KMS-11 (cell line): ENCODE measurements at regions not wholly inside any gene's neighbourhood (a gene's known extent, or its start where the extent isn't known, plus 50 kb on each side); places are given as distances from the start of the nearest gene placed in this dataset.
"Not testable (repeated sequence)": the region's sequence is repeated elsewhere in the genome, so short reads cannot be mapped to it uniquely, and the experiment has no call there.

Source experiments
- H2AFZ ChIP-seq: fragments of 200-600 bp; sonication (generic); 2 replicates; pipeline ENCODE4 v1.6.1; 2016; ENCODE audit warnings: antibody characterized with exemption, mixed run types, low read depth
- H3K27ac ChIP-seq: fragments of 200-600 bp; sonication (generic); 2 replicates; pipeline ENCODE4 v1.6.1; 2016; ENCODE audit warnings: mild to moderate bottlenecking, mixed run types
- H3K27me3 ChIP-seq: fragments of 200-600 bp; sonication (generic); 2 replicates; pipeline ENCODE4 v1.6.1; 2017; ENCODE audit warnings: mild to moderate bottlenecking, low read depth, mixed run types, moderate library complexity; ENCODE audit not compliant: insufficient read depth
- H3K36me3 ChIP-seq: fragments of 200-600 bp; sonication (generic); 2 replicates; pipeline ENCODE4 v1.6.1; 2017; ENCODE audit warnings: mild to moderate bottlenecking, mixed run types; ENCODE audit not compliant: insufficient read depth
- H3K4me1 ChIP-seq: fragments of 200-600 bp; sonication (generic); 2 replicates; pipeline ENCODE4 v1.6.1; 2016; ENCODE audit warnings: mild to moderate bottlenecking, low read depth, mixed run types; ENCODE audit not compliant: poor library complexity, severe bottlenecking
- H3K4me2 ChIP-seq: fragments of 200-600 bp; sonication (generic); 2 replicates; pipeline ENCODE4 v1.7.0; 2016; ENCODE audit warnings: mild to moderate bottlenecking, mixed run types
- H3K4me3 ChIP-seq: fragments of 200-600 bp; sonication (generic); IDR thresholded peaks from 2 replicates; pipeline ENCODE4 v1.6.1; 2017; ENCODE audit warnings: low read depth, low read length, mixed read lengths; ENCODE audit not compliant: insufficient read depth
- H3K79me2 ChIP-seq: fragments of 200-600 bp; sonication (generic); 2 replicates; pipeline ENCODE4 v1.6.1; 2016; ENCODE audit warnings: low read depth, mixed run types; ENCODE audit not compliant: insufficient read depth
- H3K9ac ChIP-seq: fragments of 200-600 bp; sonication (generic); 2 replicates; pipeline ENCODE4 v1.6.1; 2016; ENCODE audit warnings: mild to moderate bottlenecking, mixed run types
- H4K20me1 ChIP-seq: fragments of 200-600 bp; sonication (generic); 2 replicates; pipeline ENCODE4 v1.6.1; 2016; ENCODE audit warnings: mild to moderate bottlenecking, mixed run types; ENCODE audit not compliant: insufficient read depth
- TF ChIP-seq, protein P1 (sequence below): fragments of 200-600 bp; sonication (generic); conservative IDR thresholded peaks from 2 replicates; pipeline ENCODE4 v1.6.1; 2017; ENCODE audit warnings: low read depth, mild to moderate bottlenecking, antibody characterized with exemption, low read length, moderate library complexity, mixed read lengths

DNA sequence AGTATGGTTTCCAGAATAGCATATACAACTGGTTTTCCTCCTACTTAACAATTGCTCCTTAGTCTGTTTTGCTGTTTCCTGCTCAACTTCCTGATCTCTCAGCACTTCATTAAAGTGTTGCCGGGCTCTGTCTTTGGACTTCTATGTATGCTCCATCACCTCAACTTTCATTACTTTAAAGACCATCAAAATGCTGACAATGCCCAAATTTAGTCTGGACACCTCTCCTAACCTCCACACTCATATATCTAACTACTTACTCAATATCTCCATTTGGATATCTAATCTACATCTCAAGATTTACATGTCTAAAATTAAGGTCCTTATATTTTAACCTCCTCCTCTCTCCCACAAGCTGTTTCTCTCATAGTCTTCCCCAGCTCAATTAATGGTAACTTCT lies 54.4 kb upstream of the LGR5 start:
- H3K4me3 ChIP-seq: no peak overlapping the region
- no peak overlapping the region for H3K4me2 ChIP-seq
- TF ChIP-seq, protein P1, sequence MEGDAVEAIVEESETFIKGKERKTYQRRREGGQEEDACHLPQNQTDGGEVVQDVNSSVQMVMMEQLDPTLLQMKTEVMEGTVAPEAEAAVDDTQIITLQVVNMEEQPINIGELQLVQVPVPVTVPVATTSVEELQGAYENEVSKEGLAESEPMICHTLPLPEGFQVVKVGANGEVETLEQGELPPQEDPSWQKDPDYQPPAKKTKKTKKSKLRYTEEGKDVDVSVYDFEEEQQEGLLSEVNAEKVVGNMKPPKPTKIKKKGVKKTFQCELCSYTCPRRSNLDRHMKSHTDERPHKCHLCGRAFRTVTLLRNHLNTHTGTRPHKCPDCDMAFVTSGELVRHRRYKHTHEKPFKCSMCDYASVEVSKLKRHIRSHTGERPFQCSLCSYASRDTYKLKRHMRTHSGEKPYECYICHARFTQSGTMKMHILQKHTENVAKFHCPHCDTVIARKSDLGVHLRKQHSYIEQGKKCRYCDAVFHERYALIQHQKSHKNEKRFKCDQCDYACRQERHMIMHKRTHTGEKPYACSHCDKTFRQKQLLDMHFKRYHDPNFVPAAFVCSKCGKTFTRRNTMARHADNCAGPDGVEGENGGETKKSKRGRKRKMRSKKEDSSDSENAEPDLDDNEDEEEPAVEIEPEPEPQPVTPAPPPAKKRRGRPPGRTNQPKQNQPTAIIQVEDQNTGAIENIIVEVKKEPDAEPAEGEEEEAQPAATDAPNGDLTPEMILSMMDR: no peak
- H3K79me2 ChIP-seq: no peaks in the 10 kb centered on the region
- H3K9ac ChIP-seq: no peak overlapping the region
- H3K36me3 ChIP-seq: no peaks in the 10 kb centered on the region
- H3K27ac ChIP-seq: no peak overlapping the region
- no peak overlapping the region for H2AFZ ChIP-seq
- H3K27me3 ChIP-seq: no peaks in the 10 kb centered on the region
- no peaks in the 10 kb centered on the region for H3K4me1 ChIP-seq
- no peaks in the 10 kb centered on the region for H4K20me1 ChIP-seq

DNA sequence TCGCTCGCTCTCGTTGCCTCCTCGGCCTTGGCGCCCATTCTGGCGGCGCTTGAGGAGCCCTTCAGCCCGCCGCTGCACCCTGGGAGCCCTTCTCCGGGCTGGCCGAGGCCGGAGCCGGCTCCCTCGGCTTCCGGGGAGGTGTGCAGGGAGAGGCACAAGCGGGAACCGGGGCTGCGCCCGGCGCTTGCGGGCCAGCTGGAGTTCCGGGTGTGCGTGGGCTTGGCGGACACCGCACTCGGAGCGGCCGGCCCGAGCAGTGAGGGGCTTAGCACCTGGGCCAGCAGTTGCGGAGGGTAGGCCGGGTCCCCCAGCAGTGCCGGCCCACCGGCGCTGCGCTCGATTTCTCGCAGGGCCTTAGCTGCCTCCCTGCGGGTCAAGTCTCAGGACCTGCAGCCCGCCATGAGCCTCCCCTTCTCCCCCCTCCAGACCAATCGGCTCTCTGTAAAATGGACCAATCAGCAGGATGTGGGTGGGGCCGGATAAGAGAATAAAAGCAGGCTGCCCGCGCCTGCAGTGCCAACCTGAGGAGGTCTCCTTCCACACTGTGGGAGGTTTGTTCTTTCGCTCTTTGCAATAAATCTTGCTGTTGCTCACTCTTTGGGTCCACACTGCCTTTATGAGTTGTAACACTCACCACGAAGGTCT lies 62.8 kb upstream of the LGR5 start:
- H4K20me1 ChIP-seq, H3K79me2 ChIP-seq, H2AFZ ChIP-seq, H3K4me1 ChIP-seq, H3K4me2 ChIP-seq, H3K36me3 ChIP-seq, H3K27me3 ChIP-seq, H3K9ac ChIP-seq, H3K27ac ChIP-seq, H3K4me3 ChIP-seq: not testable (repeated sequence)

DNA sequence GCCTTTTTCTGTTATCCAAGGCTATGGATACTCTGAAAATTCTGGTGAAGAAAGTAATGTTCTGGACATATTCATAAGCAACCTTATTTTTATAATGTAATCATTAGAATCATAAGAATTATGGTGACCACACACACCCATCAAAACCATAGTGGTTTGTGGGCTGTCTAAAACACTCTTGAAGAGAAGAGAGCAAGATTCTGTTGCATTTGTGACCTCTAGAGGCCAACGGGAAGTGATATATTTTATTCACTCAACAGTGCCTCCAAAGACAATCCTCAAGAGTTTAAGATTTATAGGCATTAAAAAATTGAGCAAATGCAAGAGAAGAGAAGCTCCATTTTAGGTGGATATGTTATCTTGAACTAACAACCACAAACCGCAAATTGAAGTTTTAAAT lies 68.5 kb upstream of the LGR5 start:
- peak overlapping the region; percentile 1; the same call in 1 of the 2 replicates for H3K4me2 ChIP-seq
- no peak overlapping the region for H2AFZ ChIP-seq
- no peaks in the 10 kb centered on the region for H3K27me3 ChIP-seq
- no peaks in the 10 kb centered on the region for H3K36me3 ChIP-seq
- H3K79me2 ChIP-seq: no peaks in the 10 kb centered on the region
- H3K4me1 ChIP-seq: peaks cover 11% of the 10 kb centered on the region
- H3K4me3 ChIP-seq: no peak overlapping the region
- H3K27ac ChIP-seq: no peak overlapping the region
- H3K9ac ChIP-seq: no peak overlapping the region
- TF ChIP-seq, protein P1: peak; percentile 71
- H4K20me1 ChIP-seq: no peaks in the 10 kb centered on the region

DNA sequence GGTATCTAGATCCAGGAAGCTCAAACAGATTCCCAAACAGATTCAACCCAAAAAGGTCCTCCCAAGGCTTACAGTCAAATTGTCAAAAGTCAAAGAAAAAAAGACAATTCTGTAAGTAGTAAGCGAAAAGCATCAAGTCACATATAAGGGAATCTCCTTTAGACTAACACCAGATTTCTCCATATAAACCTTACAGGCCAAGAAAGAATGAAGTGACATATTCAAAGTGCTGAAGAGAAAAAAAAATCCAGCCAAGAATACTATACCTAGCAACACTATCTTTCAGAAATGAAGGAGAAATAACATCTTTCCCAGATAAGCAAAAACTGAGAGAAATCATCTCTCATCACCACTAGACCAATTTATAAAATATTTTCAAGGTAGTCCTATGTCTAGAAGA lies 79.6 kb upstream of the LGR5 start:
- Histone ChIP-seq H3K27me3 (no peaks in the 10 kb centered on the region), H3K4me3 (no peak overlapping the region), H3K36me3 (no peaks in the 10 kb centered on the region), H2AFZ (no peak overlapping the region), H4K20me1 (no peaks in the 10 kb centered on the region), H3K79me2 (no peaks in the 10 kb centered on the region), H3K9ac (no peak overlapping the region), H3K27ac (no peak overlapping the region), H3K4me1 (peaks cover 24% of the 10 kb centered on the region), H3K4me2 (no peak overlapping the region)
- TF ChIP-seq, protein P1: no peak

DNA sequence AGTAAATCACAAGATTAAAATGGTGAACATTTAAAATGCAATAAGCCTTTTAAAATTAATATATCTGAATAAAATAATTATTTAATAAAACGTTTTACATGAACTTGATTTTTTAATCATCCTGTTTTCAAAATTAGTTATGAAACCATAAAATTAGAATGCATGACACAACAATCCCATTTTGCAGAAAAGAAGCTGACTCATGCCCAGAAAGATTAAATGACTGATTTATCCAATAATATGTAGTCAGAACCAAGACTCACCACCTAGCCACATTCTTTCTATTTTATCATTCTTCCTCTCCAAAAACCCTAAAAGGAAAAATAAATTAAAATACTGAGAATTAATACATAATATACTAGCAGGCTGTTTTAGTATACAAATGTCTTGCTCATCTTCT lies 83.0 kb upstream of the LGR5 start:
- Histone ChIP-seq H3K36me3 (no peaks in the 10 kb centered on the region), H3K27me3 (no peaks in the 10 kb centered on the region), H3K27ac (0 out of 2 replicates have a peak overlapping the region, but pooled peaks have one; percentile 9), H3K4me3 (no peak overlapping the region), H3K4me1 (peaks cover 55% of the 10 kb centered on the region), H3K79me2 (no peaks in the 10 kb centered on the region), H2AFZ (0 out of 2 replicates have a peak overlapping the region, but pooled peaks have one; percentile 11), H3K9ac (no peak overlapping the region), H4K20me1 (no peaks in the 10 kb centered on the region), H3K4me2 (peak overlapping the region; percentile 37)
- TF ChIP-seq, protein P1: no peak
